HG03135 (cell line): ENCODE measurements at regions not wholly inside any gene's neighbourhood (a gene's known extent, or its start where the extent isn't known, plus 50 kb on each side); places are given as distances from the start of the nearest gene placed in this dataset.

Experiments
- ATAC-seq: cut with Tn5 transposase; IDR thresholded peaks from one replicate; pipeline ENCODE4 v1.9.1; 2021; ENCODE audit warnings: mild to moderate bottlenecking, moderate library complexity; ENCODE audit not compliant: unreplicated experiment

DNA sequence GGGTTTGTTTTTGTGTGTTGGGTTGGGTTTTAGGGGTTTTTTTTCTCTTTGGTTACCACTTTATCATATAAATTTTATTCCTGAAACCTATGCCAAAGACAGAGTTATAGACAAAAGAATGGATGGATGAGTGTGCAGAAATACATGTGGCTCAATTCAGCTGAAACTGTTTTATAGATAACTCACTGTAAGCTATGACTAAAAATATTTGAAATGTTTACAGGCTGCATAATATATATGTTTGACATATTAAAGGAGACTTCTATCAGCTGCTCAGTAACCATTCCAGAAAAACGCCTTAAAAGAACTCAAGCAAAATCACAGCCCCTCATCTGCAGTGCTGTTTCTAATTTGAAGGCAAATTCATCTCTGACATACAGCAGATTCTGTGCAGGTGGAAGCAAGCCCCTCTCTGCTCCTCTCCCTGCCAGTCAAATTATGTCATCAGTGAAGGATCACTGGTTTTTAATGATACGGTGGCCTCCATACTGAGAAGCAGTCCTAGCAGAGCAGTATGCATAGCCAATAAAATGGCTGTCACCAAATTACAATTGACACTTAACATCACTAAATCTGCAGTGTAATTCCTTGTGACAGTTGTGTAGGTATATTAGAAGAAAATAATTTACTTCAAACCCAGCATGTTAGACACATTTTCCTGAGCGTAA is 301.6 kb downstream of the NR2F1-AS1 start:
- ATAC-seq: no peak

DNA sequence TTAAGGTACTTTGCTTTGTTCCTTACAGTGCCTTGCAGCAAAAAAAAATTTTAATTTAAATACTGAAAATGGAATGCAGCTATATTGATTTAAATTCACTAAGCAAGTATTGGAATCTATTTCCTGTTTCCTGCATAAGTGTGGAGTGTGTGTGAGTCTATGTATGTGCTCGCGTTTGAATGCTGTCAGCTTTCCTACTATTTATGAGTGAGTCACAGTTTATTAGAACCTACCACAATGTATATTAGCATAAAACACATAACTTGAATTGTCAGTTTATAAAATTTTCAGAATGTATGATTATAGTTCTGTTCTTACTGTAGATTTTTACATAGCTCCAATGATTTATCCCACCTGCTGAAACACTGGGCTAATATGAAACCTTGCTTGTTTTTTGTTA is 302.1 kb downstream of the NR2F1-AS1 start:
- ATAC-seq: no peak

DNA sequence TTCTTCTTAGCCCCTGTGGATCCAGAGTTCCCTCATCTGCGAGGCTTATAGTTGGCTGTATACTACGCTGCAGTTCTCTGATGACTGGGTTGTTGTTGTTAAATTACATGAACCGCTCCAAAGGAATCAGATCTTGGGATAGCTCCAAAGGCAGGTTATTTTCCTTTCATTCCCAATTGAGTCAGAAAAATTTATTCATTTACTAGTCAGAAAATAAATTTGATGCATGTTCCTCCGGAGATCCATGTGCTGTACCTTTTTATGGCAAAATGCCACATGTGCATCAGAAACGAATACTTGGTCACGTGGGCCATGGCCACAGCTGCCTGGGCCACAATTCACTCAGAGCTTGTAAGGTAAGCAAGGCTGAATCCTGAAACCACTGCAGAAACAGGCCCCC is 304.0 kb downstream of the NR2F1-AS1 start:
- ATAC-seq: no peak

DNA sequence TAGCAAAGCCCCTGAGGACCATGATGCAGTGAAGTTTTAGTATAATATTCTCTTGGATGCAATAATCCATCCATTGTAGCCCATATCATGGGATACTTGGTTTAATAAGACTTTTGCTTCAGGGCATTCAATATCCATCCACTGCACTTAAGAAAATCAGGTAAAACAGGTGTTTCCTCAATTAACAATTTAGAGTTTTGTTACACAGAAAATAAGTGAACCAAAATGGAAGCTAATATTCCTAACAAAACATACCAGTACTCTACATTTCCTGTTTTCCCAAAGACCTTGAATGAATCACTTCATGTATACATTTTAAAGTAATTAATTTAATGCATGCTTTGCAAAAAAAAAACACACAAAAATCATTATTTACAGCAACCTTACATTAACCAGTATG is 305.6 kb downstream of the NR2F1-AS1 start:
- no peak for ATAC-seq

DNA sequence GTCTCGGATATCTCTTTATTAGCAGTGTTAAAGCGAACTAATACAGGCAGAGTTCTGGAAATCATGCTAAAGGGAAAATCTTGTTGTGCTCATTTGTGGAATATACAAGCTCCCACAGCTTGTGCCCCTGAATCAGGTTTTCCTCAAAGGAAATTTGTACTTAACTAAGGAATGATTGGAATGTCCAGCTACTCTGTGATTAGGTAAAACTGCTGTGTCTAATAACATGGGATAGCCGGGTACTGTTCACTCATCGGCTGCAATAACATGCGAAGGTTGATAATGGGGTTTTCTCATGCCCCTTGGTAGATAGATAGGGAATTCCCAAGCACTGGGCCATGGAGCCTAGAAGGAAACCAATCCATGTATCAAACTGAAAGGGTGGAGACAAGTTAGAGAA is 306.7 kb downstream of the NR2F1-AS1 start:
- no peak for ATAC-seq

DNA sequence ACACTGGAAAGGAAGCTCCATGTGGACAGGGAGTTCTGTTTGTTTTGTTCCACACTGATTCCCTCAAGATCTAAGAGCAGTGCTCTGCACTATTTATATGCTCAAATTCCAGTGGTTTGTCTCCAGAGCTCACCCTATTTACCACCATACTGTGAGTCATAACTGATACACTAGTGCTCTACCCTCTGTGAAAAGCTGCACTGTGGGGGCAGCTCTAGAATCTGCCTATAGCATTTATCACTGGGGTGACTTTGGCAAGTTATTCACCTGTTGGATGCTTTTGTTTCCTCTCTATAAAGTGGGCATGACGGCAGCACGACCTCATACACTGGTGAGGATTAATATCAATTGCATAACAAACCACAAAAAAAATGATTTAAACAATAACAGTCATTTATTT is 307.8 kb downstream of the NR2F1-AS1 start:
- ATAC-seq: no peak

DNA sequence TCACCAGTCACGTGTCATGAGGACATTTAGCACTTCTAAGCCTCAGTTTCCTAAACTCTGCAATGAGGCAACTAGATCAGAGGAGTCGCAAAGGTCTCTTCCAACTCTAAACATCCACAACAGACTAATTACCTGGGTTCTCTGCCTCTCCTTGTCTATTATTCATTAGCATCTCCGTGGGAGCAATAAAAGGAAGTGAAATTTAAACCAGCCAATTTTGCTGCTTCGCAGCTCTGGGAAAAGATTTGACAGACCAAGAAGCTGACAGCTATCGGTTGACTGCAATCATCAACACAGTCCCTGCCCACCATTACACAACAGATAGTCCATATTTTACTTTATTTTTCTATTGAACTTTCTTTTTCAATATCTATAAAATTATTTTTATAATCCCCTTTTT is 308.9 kb downstream of the NR2F1-AS1 start:
- no peak for ATAC-seq

DNA sequence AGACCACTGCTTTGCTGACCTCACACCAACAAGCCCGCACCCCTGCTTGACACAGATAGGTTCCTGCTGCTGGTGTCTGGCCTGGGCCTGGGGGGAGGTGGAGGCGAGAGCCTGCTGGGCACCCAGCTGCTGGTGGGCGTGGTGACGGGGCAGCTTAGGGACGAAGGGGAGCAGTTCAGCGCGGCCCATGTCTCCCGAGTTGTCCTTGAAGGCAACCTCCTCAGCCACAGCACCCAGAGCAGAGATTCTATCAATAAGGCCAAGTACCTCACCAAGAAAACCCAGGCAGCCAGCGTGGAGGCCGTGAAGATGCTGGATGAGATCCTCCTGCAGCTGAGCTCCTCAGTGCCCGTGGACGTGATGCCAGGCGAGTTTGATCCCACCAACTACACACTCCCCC is 313.3 kb downstream of the NR2F1-AS1 start:
- no peak for ATAC-seq

DNA sequence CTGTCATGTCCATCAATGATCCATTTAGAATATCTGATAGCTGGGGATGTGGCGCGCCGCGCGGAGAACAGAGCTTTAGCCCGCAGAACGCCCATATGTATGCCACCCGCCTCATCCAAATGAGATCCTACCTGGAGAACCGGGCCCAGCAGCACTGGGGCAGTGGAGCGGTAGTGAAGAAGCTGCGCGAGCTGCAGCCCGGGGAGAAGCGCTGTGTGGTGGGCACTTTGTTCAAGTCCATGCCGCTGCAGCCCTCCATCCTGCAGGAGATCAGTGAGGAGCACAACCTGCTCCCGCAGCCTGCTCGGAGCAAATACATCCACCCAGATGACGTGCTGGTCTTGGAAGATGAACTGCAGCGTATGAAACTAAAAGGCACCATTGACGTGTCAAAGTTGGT is 313.7 kb downstream of the NR2F1-AS1 start:
- ATAC-seq: no peak

DNA sequence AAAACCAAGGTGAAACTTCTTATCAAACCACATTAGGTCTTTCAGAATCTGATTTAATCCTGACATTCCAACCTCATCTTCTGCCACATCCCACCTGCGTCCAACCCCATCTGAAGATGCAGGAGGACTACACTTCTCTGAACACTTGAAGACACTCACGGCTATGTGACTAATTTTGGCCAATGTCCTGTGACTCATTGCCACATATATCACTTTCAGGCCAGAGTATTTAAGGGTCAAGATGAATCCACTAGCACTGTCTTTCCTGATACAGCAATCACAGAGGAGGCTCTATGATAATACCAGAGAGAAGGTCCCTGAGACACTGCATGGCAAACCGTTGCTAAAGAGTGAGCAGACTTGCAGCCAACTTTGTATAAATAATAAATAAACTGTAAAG is 323.4 kb downstream of the NR2F1-AS1 start:
- ATAC-seq: no peak

DNA sequence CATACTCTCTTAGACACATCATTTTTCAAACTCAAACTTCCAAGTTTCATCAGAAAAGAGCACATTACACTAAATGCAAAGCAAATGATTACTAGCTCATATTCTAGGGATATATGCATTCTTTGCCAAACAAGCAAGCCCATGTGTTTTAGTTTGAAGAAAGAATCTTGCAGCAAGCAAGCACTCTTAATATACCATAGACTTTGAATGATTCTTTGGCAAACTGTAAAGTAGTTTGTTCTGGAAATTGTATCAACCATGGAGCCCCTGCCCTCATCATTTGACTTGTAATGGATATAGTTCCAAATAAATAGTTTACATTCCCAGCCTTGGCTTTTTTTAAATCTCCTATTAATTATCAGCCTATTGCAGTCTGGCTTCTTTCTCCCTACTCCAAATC is 325.2 kb downstream of the NR2F1-AS1 start:
- ATAC-seq: no peak

DNA sequence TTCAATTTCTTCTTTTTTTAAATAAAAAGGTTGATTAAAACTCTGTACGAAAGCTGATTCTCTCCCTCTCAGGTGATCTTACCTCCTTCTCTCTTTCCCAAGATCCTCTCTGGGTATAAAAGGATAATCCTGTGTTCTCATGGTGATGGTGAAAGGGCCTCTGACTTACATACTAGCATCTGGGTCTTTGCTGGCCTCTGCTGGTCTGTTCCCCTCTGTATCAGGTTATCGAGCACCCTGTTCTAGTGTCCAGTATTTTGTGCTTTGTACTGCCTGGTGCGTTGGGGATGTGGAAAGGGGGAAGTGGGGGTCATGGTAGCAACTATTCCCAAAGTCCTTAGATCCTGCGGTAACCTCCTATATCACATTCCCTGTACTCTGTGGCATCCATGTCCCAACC is 328.9 kb downstream of the NR2F1-AS1 start:
- ATAC-seq: no peak

DNA sequence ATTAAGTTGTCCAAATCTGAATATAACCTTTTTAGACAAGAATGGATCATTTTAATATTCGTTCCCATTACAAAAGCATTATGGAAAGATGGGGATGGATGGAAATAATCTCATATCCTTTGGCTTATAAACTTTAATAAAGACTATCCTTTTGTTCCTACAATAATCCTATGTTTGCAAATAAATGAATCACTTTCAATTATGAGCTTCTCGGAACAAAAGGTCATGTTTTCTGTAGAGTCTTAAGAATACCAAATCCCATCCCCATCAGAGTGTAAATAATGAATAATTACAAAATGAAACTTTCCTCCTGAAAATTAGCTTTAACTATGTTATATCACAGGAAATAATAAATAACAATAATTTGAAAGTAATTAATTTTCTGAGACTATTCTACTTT is 329.7 kb downstream of the NR2F1-AS1 start:
- ATAC-seq: no peak

DNA sequence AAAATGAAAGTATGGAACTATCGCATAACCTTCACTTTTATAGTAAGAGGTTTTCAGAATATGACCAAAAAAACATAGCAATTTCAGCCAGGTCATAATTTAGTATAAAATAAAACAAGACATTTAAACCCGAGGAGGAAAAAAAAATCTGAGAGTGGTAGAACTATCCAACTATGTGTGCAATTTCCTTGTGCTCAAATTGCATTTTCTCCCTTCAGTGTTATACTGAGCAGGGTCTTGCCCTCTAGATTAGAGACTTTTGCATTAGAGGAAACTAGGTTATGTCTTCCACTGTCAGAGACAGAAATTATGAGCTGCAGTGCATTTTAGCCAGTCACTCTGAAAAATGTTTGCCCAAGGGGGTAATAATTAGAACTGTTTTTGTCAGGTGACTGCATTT is 330.6 kb downstream of the NR2F1-AS1 start:
- ATAC-seq: no peak

DNA sequence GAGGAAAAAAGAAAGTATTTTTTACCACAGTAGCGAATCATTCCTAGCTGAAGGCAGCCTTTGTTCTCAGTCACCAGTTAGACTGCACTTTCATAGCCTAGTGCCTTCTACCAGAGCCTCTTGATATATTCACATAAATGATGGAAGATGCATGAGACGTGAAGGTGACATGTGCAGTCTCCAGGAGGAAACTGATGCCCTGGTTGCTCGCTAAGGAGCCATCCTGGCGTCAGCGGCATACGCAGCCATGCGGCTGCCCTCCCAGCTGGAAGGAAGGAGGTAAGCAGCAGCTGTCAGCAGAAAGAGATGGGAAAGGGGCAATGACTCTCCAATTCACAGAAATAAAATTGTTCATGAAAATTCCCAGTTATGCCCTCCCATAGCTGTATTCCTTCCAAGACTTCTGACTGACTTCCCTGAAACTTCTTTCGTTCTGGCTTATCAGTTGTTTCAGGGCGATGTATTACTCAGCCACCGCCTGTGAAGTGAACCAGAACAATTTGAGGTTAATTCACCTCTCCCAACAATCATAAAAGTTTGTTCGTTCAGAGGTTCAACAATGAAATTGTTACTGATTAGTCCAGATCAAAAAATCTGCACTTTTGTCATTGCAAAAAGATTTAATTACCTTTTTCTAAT is 331.2 kb downstream of the NR2F1-AS1 start:
- no peak for ATAC-seq

DNA sequence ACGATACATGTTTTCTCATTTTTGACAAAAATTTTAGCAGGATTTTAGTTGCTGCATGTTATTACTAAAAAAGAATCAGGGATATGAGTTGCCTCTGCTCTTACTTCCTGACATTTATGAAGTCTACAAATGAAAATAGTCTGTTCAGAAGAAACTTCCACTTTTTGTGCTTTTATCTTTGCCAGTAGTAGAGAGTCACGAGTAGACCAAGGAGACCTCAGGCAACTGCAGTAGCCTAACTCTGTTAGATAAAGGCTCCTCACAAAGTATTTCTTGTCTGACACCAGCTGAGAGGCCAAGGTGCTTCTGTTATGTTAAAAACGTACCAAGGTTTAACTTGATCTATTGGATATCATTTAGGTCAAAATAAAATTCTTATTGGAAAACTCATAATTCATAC is 333.9 kb downstream of the NR2F1-AS1 start:
- ATAC-seq: no peak

DNA sequence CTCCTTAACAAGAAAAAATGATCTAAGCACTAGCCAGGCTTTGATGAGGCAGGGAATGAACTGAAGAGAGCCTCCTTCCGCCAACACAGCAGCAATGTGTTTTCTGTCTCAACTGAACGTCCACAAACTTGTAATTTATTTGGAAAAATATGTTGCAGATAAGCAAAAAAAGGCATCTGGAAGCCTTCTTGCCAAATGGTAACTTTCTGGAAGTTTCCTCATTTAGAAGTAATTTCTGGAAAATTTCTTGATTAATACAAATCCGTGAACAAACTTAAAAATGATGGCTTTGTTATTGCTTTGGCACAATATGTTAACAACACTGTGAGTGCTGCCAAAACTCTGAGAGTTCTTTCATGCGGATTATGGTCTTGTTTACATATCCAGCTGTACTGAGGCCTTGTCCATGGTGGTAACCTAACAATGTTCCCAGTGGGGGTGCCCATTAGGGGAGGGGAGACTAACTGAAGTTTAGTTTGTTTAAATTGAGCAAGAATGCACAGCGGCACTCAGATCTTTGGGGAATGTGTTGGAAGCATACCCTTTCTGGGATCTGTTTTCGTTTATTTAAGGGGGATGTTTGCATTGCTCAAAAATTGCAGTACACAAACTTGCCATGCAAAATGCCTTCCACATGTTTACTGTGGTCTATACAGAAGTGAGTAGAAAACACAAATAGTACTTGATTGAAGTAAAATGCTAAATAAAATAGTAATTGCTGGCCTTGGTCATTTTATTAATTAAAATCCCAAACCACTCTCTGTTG is 334.7 kb downstream of the NR2F1-AS1 start:
- no peak for ATAC-seq

DNA sequence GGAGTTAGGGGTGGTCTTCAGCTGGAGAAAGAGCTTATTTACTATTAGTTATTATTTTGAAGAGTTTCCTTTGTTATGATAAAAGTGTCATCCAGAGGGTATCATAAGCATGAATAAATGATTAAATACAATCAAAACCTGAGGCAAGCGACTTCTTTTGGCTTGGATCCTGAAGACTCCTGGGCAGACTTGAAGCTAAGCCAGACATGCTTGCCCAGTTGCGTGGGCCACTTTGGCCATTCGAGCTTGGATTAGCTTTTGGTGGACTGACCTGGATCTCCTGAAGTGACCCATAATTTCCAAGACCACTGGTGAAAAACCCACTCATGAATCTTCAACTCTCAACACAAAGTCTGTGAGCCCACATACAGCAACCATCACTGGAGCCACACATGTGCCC is 335.8 kb downstream of the NR2F1-AS1 start:
- ATAC-seq: no peak

DNA sequence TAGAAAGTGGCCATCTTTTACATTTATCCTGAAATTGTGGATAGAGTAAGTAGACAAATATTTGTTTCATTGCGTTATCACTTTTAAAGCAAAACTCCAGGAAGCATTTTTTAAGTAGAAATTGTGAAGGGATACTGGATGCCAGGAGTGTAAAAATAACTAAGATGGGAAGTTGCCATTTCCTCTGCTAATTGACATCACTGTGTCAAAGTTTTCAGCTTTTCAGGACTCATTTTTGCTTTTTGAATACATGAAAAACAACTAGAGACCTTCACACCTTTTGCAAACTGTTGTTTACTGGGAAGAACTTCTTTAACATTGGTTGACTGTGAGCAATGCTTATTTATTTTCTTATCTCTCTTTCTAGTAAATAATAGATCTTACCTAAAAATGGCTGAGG is 337.5 kb downstream of the NR2F1-AS1 start:
- ATAC-seq: no peak

DNA sequence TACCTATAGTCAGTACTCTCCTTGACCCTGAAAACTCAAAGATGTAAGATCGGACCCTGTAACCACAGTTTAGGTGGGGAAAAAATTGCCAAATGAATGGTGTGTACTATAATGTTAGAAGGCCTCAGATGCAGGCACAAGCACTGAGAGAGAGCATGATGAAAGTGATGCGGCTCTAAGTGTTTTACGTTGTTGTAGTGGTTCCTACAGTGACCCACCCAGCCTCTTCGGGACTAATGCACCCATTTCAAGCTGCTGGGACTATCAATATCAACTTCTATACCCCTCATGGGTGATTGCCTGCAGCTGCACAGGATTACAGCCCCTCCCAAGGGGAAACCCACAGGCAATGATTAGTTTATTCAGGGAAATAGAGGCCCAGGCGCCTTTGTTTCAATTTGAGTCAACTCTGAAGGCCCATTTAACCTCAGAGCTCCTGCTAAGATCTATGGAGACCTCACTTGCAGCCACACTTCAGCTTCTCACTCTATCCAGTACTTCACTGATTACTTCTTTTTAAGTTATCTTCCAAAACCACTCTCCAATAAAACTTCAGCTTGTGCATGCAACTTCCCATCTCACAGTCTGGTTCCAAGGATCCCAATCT is 340.7 kb downstream of the NR2F1-AS1 start:
- no peak for ATAC-seq

DNA sequence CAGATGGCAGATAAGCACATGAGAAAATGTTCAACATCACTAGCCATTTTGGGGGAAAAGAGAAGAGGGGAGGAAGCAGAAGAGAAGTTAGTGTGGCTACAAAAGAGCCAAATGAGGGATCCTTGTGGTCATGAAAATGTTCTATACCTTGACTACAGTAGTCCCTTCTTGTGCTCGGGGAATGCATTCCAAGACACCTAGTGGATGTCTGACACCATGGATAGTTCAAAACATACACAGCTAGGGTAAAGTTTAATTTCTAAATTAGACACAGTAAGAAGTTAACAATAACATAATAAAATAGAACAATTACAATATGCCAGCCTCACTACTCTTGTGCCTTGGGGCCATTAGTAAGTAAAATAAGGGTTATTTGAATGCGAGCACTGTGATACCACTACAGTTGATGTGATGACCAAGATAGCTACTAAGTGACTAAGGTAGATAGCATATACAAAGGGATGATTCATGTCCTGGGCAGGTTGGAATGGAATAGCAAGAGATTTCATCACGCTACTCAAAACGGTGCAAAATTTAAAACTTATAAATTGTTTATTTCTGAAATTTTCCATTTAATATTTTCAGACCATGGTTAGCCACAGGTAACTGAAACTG is 344.1 kb downstream of the NR2F1-AS1 start:
- ATAC-seq: no peak
